Nucleus accumbens (tissue), 56 donors: ENCODE measurements at regions not wholly inside any gene's neighbourhood (a gene's known extent, or its start where the extent isn't known, plus 50 kb on each side); places are given as distances from the start of the nearest gene placed in this dataset.
"Not testable (repeated sequence)": the region's sequence is repeated elsewhere in the genome, so short reads cannot be mapped to it uniquely, and the experiment has no call there.

Experiments
- DNase-seq, 56 donors: peaks; one replicate each; lab custom pipeline; 2025; lab: John Stamatoyannopoulos, UW

- no peak for DNase-seq
Observed at GRCh38 chr21:18117176-18117575, 127.5 kb upstream of the CHODL start.

- DNase-seq: peak in 5 of 56 donors; percentile 4 to 31 (median 9)
Observed at GRCh38 chr21:18114810-18115209, 129.8 kb upstream of the CHODL start.

GRCh38 chr21:18104802-18105201 is 139.8 kb upstream of the CHODL start:
- DNase-seq: no peak

GRCh38 chr21:18096413-18096812 is 148.2 kb upstream of the CHODL start:
- not testable (repeated sequence) for DNase-seq

GRCh38 chr21:18089786-18090185 is 154.8 kb upstream of the CHODL start:
- no peak for DNase-seq

- no peak for DNase-seq
Observed at GRCh38 chr21:18070392-18070791, 174.2 kb upstream of the CHODL start.

- DNase-seq: no peak
Observed at GRCh38 chr21:18069875-18070274, 174.8 kb upstream of the CHODL start.

GRCh38 chr21:18060402-18060801 is 184.2 kb upstream of the CHODL start:
- DNase-seq: no peak

- no peak for DNase-seq
Observed at GRCh38 chr21:18058731-18059398, 185.8 kb upstream of the CHODL start.

GRCh38 chr21:18053151-18053550 is 191.5 kb upstream of the CHODL start:
- no peak for DNase-seq

GRCh38 chr21:18049461-18049860 is 195.2 kb upstream of the CHODL start:
- no peak for DNase-seq

GRCh38 chr21:18041012-18041411 is 203.6 kb upstream of the CHODL start:
- peak in 3 of 56 donors; percentile 0 to 2 (median 1) for DNase-seq

GRCh38 chr21:18030248-18030647 is 211.1 kb upstream of the C21orf91 start:
- no peak for DNase-seq

GRCh38 chr21:18026359-18026758 is 207.2 kb upstream of the C21orf91 start:
- no peak for DNase-seq

GRCh38 chr21:18023711-18024110 is 204.6 kb upstream of the C21orf91 start:
- no peak for DNase-seq

- no peak for DNase-seq
Observed at GRCh38 chr21:18023157-18023556, 204.0 kb upstream of the C21orf91 start.

GRCh38 chr21:18007121-18007520 is 188.0 kb upstream of the C21orf91 start:
- DNase-seq: no peak

GRCh38 chr21:18006691-18007090 is 187.5 kb upstream of the C21orf91 start:
- no peak for DNase-seq

GRCh38 chr21:18002393-18002792 is 183.2 kb upstream of the C21orf91 start:
- DNase-seq: no peak

- no peak for DNase-seq
Observed at GRCh38 chr21:18000981-18001686, 182.0 kb upstream of the C21orf91 start.

GRCh38 chr21:17998599-17998998 is 179.4 kb upstream of the C21orf91 start:
- DNase-seq: not testable (repeated sequence)

- DNase-seq: no peak
Observed at GRCh38 chr21:17989780-17990179, 170.6 kb upstream of the C21orf91 start.
